ENCODE measurements at regions not wholly inside any gene's neighbourhood (a gene's known extent, or its start where the extent isn't known, plus 50 kb on each side); places are given as distances from the start of the nearest gene placed in this dataset.
"Not testable (repeated sequence)": the region's sequence is repeated elsewhere in the genome, so short reads cannot be mapped to it uniquely, and the experiment has no call there.

- DNase-seq: no peak
Observed at GRCh38 chr3:94615275-94616065, 552.6 kb downstream of the NSUN3 start.

GRCh38 chr3:94616833-94617232 lies 554.0 kb downstream of the NSUN3 start:
- DNase-seq: no peak

GRCh38 chr3:94617312-94617711 lies 554.5 kb downstream of the NSUN3 start:
- no peak for DNase-seq

GRCh38 chr3:94619643-94620042 lies 556.8 kb downstream of the NSUN3 start:
- no peak for DNase-seq

GRCh38 chr3:94626573-94626972 lies 563.7 kb downstream of the NSUN3 start:
- DNase-seq: no peak

GRCh38 chr3:94627689-94628088 lies 564.8 kb downstream of the NSUN3 start:
- DNase-seq: no peak

- no peak for DNase-seq
Observed at GRCh38 chr3:94643400-94643799, 580.5 kb downstream of the NSUN3 start.

GRCh38 chr3:94645790-94646189 lies 582.9 kb downstream of the NSUN3 start:
- DNase-seq: no peak

GRCh38 chr3:94647131-94647530 lies 584.3 kb downstream of the NSUN3 start:
- no peak for DNase-seq

GRCh38 chr3:94648270-94649180 lies 585.7 kb downstream of the NSUN3 start:
- DNase-seq: not testable (repeated sequence)

GRCh38 chr3:94654096-94654495 lies 591.2 kb downstream of the NSUN3 start:
- DNase-seq: no peak

- DNase-seq: no peak
Observed at GRCh38 chr3:94665922-94666321, 603.1 kb downstream of the NSUN3 start.

GRCh38 chr3:94671078-94671477 lies 608.2 kb downstream of the NSUN3 start:
- DNase-seq: no peak

- DNase-seq: no peak
Observed at GRCh38 chr3:94673876-94674275, 611.0 kb downstream of the NSUN3 start.

GRCh38 chr3:94686208-94686607 lies 623.3 kb downstream of the NSUN3 start:
- DNase-seq: no peak

- no peak for DNase-seq
Observed at GRCh38 chr3:94693997-94694640, 631.3 kb downstream of the NSUN3 start.

- DNase-seq: no peak
Observed at GRCh38 chr3:94694894-94695293, 632.0 kb downstream of the NSUN3 start.

- no peak for DNase-seq
Observed at GRCh38 chr3:94704467-94704866, 641.6 kb downstream of the NSUN3 start.

GRCh38 chr3:94709249-94709902 lies 646.5 kb downstream of the NSUN3 start:
- no peak for DNase-seq

- no peak for DNase-seq
Observed at GRCh38 chr3:94714194-94714593, 651.3 kb downstream of the NSUN3 start.

GRCh38 chr3:94716326-94717018 lies 653.6 kb downstream of the NSUN3 start:
- no peak for DNase-seq

GRCh38 chr3:94734206-94734605 lies 671.3 kb downstream of the NSUN3 start:
- DNase-seq: no peak
